CD4-positive, CD25-positive, alpha-beta regulatory T cell (primary cell): ENCODE measurements at regions not wholly inside any gene's neighbourhood (a gene's known extent, or its start where the extent isn't known, plus 50 kb on each side); places are given as distances from the start of the nearest gene placed in this dataset.

Source experiments
- ATAC-seq, 2 donors: fragments of 150-1000 bp; cut with Tn5 transposase; one replicate each; pipeline ENCODE4 v1.10.0; 2021; ENCODE audit warnings: low read depth in 2 of 2, moderate number of reproducible peaks in 2 of 2, moderate library complexity in 1 of 2
- DNase-seq, 3 donors: peaks; one replicate each; pipeline versions ENCODE4 v3.0.0 to v3.0.0-alpha.2; 2012 to 2022; ENCODE audit warnings: mixed read lengths in 1 of 3
- H3K27ac ChIP-seq: one replicate; pipeline ENCODE4 v1.7.0; 2013; ENCODE audit warnings: mild to moderate bottlenecking, low read length; ENCODE audit not compliant: insufficient read depth, poor library complexity, severe bottlenecking
- H3K27me3 ChIP-seq: one replicate; pipeline ENCODE4 v1.7.0; 2013; ENCODE audit warnings: low read length; ENCODE audit not compliant: control insufficient read depth, insufficient read depth
- H3K36me3 ChIP-seq: one replicate; pipeline ENCODE4 v1.7.0; 2013; ENCODE audit warnings: mild to moderate bottlenecking, low read length, moderate library complexity; ENCODE audit not compliant: control insufficient read depth, insufficient read depth
- H3K4me1 ChIP-seq: 2 replicates; pipeline ENCODE4 v1.7.0; 2013; ENCODE audit warnings: mild to moderate bottlenecking, low read length; ENCODE audit not compliant: insufficient read depth, control insufficient read depth, poor library complexity, severe bottlenecking
- H3K4me3 ChIP-seq: one replicate; pipeline ENCODE4 v1.7.0; 2013; ENCODE audit warnings: low read depth, mild to moderate bottlenecking, low read length, moderate library complexity
- H3K9me3 ChIP-seq, 2 experiments: 1 replicate in 1 of 2; 2 replicates in 1 of 2; pipeline ENCODE4 v1.7.0; 2013; ENCODE audit warnings: low read length in 2 of 2, mild to moderate bottlenecking in 1 of 2, moderate library complexity in 1 of 2; ENCODE audit not compliant: control insufficient read depth in 2 of 2
- H3K27ac Mint-ChIP-seq, 3 donors: one replicate each; pipeline ENCODE4 v1.8.0; 2020 to 2022; ENCODE audit warnings: mild to moderate bottlenecking in 3 of 3, mixed read lengths in 3 of 3, moderate library complexity in 2 of 3
- H3K27me3 Mint-ChIP-seq: one replicate; pipeline ENCODE4 v1.8.0; 2022; ENCODE audit warnings: mild to moderate bottlenecking, mixed read lengths
- H3K36me3 Mint-ChIP-seq: one replicate; pipeline ENCODE4 v1.8.0; 2020; ENCODE audit warnings: mixed read lengths
- H3K4me1 Mint-ChIP-seq, 4 donors: one replicate each; pipeline ENCODE4 v1.8.0; 2020 to 2022; ENCODE audit warnings: mixed read lengths in 4 of 4, mild to moderate bottlenecking in 1 of 4
- H3K4me3 Mint-ChIP-seq, 4 donors: one replicate each; pipeline ENCODE4 v1.8.0; 2020 to 2022; ENCODE audit warnings: mild to moderate bottlenecking in 4 of 4, mixed read lengths in 4 of 4, moderate library complexity in 3 of 4
- H3K9me3 Mint-ChIP-seq, 7 donors: one replicate each; pipeline ENCODE4 v1.8.0; 2020 to 2022; ENCODE audit warnings: mixed read lengths in 7 of 7, mild to moderate bottlenecking in 3 of 7, moderate library complexity in 2 of 7

GRCh38 chr15:97903971-97904572, 56.4 kb upstream of the ARRDC4 start:
- DNase-seq (peak in 1 of 3 donors; percentile 12), ATAC-seq (no peak)
- Mint-ChIP-seq H3K27me3 (peaks cover 12% of the 10 kb centered on the region), H3K9me3 (peaks cover 0 to 6% (median 0%) of the 10 kb centered on the region in 7 donors), H3K36me3 (no peaks in the 10 kb centered on the region), H3K4me3 (no peak overlapping the region), H3K27ac (no peak overlapping the region), H3K4me1 (peaks cover 0 to 2% (median 0%) of the 10 kb centered on the region in 4 donors)
- Histone ChIP-seq H3K4me1 (no peaks in the 10 kb centered on the region), H3K27ac (no peak overlapping the region), H3K4me3 (no peak overlapping the region), H3K27me3 (no peaks in the 10 kb centered on the region), H3K36me3 (no peaks in the 10 kb centered on the region), H3K9me3 (no peaks in the 10 kb centered on the region)

GRCh38 chr15:97909291-97909891, 51.1 kb upstream of the ARRDC4 start:
- Histone ChIP-seq H3K27ac (no peak overlapping the region), H3K36me3 (no peaks in the 10 kb centered on the region), H3K27me3 (no peaks in the 10 kb centered on the region), H3K4me1 (no peaks in the 10 kb centered on the region), H3K4me3 (no peak overlapping the region), H3K9me3 (no peaks in the 10 kb centered on the region)
- peak; percentile 50 to 52 for ATAC-seq
- Mint-ChIP-seq H3K4me1 (peaks cover 0 to under 1% (median 0%) of the 10 kb centered on the region in 4 donors), H3K27me3 (peaks cover 7% of the 10 kb centered on the region), H3K36me3 (no peaks in the 10 kb centered on the region), H3K27ac (no peak overlapping the region), H3K4me3 (no peak overlapping the region), H3K9me3 (peaks cover 0 to 4% (median 0%) of the 10 kb centered on the region in 7 donors)
- DNase-seq, result peak; percentile 1 to 47 (median 34)
